Natural killer cell (primary cell): ENCODE measurements at regions not wholly inside any gene's neighbourhood (a gene's known extent, or its start where the extent isn't known, plus 50 kb on each side); places are given as distances from the start of the nearest gene placed in this dataset.

Experiments used
- ATAC-seq, 3 donors: fragments of 150-1000 bp in 2 of 3; fragments of 200-7000 bp in 1 of 3; cut with Tn5 transposase; 1 replicate in 1 of 3; 2 replicates in 2 of 3; pipeline ENCODE4 v1.10.0; 2021; ENCODE audit warnings: mild to moderate bottlenecking in 2 of 3, moderate library complexity in 2 of 3
- DNase-seq, 2 donors: peaks; one replicate each; pipeline versions ENCODE4 v3.0.0 to v3.0.0-alpha.2; 2013 to 2021; ENCODE audit warnings: mixed read lengths in 1 of 2
- H3K27ac ChIP-seq: one replicate; pipeline ENCODE4 v1.5.1; 2013; ENCODE audit warnings: mild to moderate bottlenecking, low read length
- H3K27me3 ChIP-seq: one replicate; pipeline ENCODE4 v1.6.1; 2013; ENCODE audit warnings: low read length; ENCODE audit not compliant: control insufficient read depth, insufficient read depth
- H3K36me3 ChIP-seq: one replicate; pipeline ENCODE4 v1.6.1; 2013; ENCODE audit warnings: low read length; ENCODE audit not compliant: control insufficient read depth, insufficient read depth
- H3K4me1 ChIP-seq: one replicate; pipeline ENCODE4 v1.6.1; 2013; ENCODE audit warnings: low read length; ENCODE audit not compliant: control insufficient read depth, insufficient read depth
- H3K4me3 ChIP-seq: one replicate; pipeline ENCODE4 v1.5.1; 2013; ENCODE audit warnings: low read length
- H3K9me3 ChIP-seq: one replicate; pipeline ENCODE4 v1.6.1; 2013; ENCODE audit warnings: low read length; ENCODE audit not compliant: control insufficient read depth, insufficient read depth
- H3K27ac Mint-ChIP-seq, 2 donors: one replicate each; pipeline ENCODE4 v1.8.0; 2022; ENCODE audit warnings: mild to moderate bottlenecking in 2 of 2, mixed read lengths in 2 of 2, moderate library complexity in 1 of 2
- H3K27me3 Mint-ChIP-seq, 2 donors: one replicate each; pipeline ENCODE4 v1.8.0; 2022; ENCODE audit warnings: low read depth in 2 of 2, mixed read lengths in 2 of 2
- H3K36me3 Mint-ChIP-seq: one replicate; pipeline ENCODE4 v1.8.0; 2022; ENCODE audit warnings: mixed read lengths
- H3K4me1 Mint-ChIP-seq, 2 donors: one replicate each; pipeline ENCODE4 v1.8.0; 2022; ENCODE audit warnings: mixed read lengths in 2 of 2
- H3K4me3 Mint-ChIP-seq: one replicate; pipeline ENCODE4 v1.8.0; 2022; ENCODE audit warnings: mild to moderate bottlenecking, moderate library complexity, mixed read lengths
- H3K9me3 Mint-ChIP-seq, 2 donors: one replicate each; pipeline ENCODE4 v1.8.0; 2022; ENCODE audit warnings: mixed read lengths in 2 of 2
- CTCF ChIP-seq: fragments of 200-600 bp; IDR thresholded peaks from one replicate; pipeline ENCODE4 v1.8.0; 2022; ENCODE audit warnings: antibody characterized with exemption
- WGBS: methylation state at CpG from one replicate; pipeline ENCODE4 v1.1.7; 2013; ENCODE audit warnings: missing lambda C conversion rate; ENCODE audit not compliant: insufficient coverage; 5-methylcytosine and 5-hydroxymethylcytosine counted together
- intact Hi-C: fragments of 100-400 bp; cut with micrococcal nuclease; formaldehyde crosslinking; loops from one replicate; pipeline ENCODE4 v1.14.2; 2022

GRCh38 chr16:31819386-31819785 lies 54.2 kb upstream of the ZNF267 start:
- H3K9me3 ChIP-seq: no peaks in the 10 kb centered on the region
- no peak for ATAC-seq
- H3K4me1 ChIP-seq: no peaks in the 10 kb centered on the region
- no peak for TF ChIP-seq CTCF
- no peak overlapping the region for H3K4me3 ChIP-seq
- intact Hi-C loops: no loop called here
- H3K27ac ChIP-seq: no peak overlapping the region
- no peaks in the 10 kb centered on the region for H3K36me3 ChIP-seq
- no peaks in the 10 kb centered on the region for H3K9me3 Mint-ChIP-seq
- H3K27me3 ChIP-seq: no peaks in the 10 kb centered on the region
- H3K4me1 Mint-ChIP-seq: no peaks in the 10 kb centered on the region
- H3K27ac Mint-ChIP-seq: no peak overlapping the region
- 46% methylated on average over 38 of the region's 38 CpGs for WGBS
- H3K27me3 Mint-ChIP-seq: peaks cover 11 to 21% of the 10 kb centered on the region in 2 donors
- no peak overlapping the region for H3K4me3 Mint-ChIP-seq
- DNase-seq: no peak
- H3K36me3 Mint-ChIP-seq: no peaks in the 10 kb centered on the region

- no peaks in the 10 kb centered on the region for H3K4me1 Mint-ChIP-seq
- ATAC-seq (no peak), DNase-seq (no peak)
- H3K9me3 Mint-ChIP-seq: no peaks in the 10 kb centered on the region
- H3K4me1 ChIP-seq: no peaks in the 10 kb centered on the region
- intact Hi-C loops: no loop called here
- TF ChIP-seq CTCF: no peak
- H3K4me3 ChIP-seq: no peak overlapping the region
- no peak overlapping the region for H3K27ac ChIP-seq
- H3K9me3 ChIP-seq: no peaks in the 10 kb centered on the region
- H3K4me3 Mint-ChIP-seq: no peak overlapping the region
- WGBS: 89% methylated on average over 12 of the region's 16 CpGs
- no peak overlapping the region for H3K27ac Mint-ChIP-seq
- no peaks in the 10 kb centered on the region for H3K27me3 ChIP-seq
- no peaks in the 10 kb centered on the region for H3K36me3 Mint-ChIP-seq
- H3K36me3 ChIP-seq: no peaks in the 10 kb centered on the region
- H3K27me3 Mint-ChIP-seq: peaks cover 14 to 26% of the 10 kb centered on the region in 2 donors
Observed at GRCh38 chr16:31819948-31820347, 53.7 kb upstream of the ZNF267 start.
